Brain microvascular endothelial cell (primary cell): ENCODE measurements at regions not wholly inside any gene's neighbourhood (a gene's known extent, or its start where the extent isn't known, plus 50 kb on each side); places are given as distances from the start of the nearest gene placed in this dataset.

ENCODE experiments used
- DNase-seq: peaks from one replicate; pipeline ENCODE4 v3.0.0-alpha.2; 2020
- H3K27ac ChIP-seq: fragments of 250-450 bp; sonication (Bioruptor Pico); 2 replicates; pipeline ENCODE4 v1.5.1; 2020; ENCODE audit warnings: mild to moderate bottlenecking, moderate library complexity
- H3K27me3 ChIP-seq: fragments of 250-450 bp; sonication (Bioruptor Pico); replicated peaks from 2 replicates; pipeline ENCODE4 v1.5.1; 2020; ENCODE audit warnings: mild to moderate bottlenecking
- H3K36me3 ChIP-seq: fragments of 250-450 bp; sonication (Bioruptor Pico); replicated peaks from 2 replicates; pipeline ENCODE4 v1.5.1; 2020; ENCODE audit warnings: mild to moderate bottlenecking
- H3K4me3 ChIP-seq: 2 replicates; pipeline ENCODE4 v1.5.1; 2011; ENCODE audit warnings: low read depth, mild to moderate bottlenecking, control low read depth, low read length, moderate library complexity
- in situ Hi-C: cut with HindIII; loops from 2 replicates; pipeline ENCODE4 v1.10.0; 2017; ENCODE audit warnings: low sequenced_read_pairs, low pct_ligation_motif_present
- TF ChIP-seq, protein P1 (sequence below): IDR thresholded peaks from 2 replicates; pipeline ENCODE4 v1.5.1; 2011; ENCODE audit warnings: low read depth, mild to moderate bottlenecking, moderate library complexity, low read length, control low read depth, inconsistent platforms; ENCODE audit errors: missing control alignments

DNA sequence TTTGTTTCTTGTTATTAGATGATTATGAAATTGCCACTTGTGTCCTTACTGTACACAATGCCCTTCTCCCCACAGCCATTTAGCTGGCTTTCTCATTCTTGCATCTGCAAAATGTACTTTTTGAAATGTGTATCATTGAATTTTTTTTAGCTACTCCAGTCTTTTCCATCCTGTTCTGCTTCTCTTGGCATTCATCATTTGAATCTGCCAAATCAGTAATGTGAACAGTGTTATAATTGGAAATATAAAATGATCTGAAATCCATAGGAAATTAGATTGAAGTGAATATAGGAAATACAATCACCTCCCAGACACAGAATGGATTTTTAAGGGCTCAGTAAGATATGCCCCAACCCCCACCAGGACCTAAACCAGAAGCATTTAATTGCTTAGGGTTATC is 253.4 kb downstream of the C12orf50 start:
- in situ Hi-C loops = no loop called here
- no peak for DNase-seq
- TF ChIP-seq, protein P1, sequence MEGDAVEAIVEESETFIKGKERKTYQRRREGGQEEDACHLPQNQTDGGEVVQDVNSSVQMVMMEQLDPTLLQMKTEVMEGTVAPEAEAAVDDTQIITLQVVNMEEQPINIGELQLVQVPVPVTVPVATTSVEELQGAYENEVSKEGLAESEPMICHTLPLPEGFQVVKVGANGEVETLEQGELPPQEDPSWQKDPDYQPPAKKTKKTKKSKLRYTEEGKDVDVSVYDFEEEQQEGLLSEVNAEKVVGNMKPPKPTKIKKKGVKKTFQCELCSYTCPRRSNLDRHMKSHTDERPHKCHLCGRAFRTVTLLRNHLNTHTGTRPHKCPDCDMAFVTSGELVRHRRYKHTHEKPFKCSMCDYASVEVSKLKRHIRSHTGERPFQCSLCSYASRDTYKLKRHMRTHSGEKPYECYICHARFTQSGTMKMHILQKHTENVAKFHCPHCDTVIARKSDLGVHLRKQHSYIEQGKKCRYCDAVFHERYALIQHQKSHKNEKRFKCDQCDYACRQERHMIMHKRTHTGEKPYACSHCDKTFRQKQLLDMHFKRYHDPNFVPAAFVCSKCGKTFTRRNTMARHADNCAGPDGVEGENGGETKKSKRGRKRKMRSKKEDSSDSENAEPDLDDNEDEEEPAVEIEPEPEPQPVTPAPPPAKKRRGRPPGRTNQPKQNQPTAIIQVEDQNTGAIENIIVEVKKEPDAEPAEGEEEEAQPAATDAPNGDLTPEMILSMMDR = no peak
- Histone ChIP-seq H3K27ac (no peak overlapping the region), H3K27me3 (no peaks in the 10 kb centered on the region), H3K36me3 (no peaks in the 10 kb centered on the region), H3K4me3 (no peak overlapping the region)

DNA sequence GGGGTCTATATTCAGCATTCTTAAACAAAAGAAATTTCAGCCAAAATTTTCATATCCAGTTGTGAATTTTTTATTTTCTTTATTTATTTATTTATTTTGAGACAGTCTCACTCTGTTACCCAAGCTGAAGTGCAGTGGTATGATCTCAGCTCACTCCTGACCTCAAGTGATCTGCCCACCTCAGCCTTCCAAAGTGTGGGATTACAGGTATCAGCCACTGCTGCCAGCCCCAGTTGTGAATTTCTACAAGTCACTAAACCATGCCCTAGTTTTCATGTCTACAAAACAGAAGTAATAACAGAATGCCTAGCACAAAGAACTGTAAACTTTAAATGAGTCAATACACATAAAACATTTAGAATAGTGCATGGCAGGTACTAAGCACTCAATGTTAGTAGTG is 254.2 kb downstream of the C12orf50 start:
- DNase-seq = no peak
- Histone ChIP-seq H3K4me3 (no peak overlapping the region), H3K36me3 (no peaks in the 10 kb centered on the region), H3K27ac (no peak overlapping the region), H3K27me3 (no peaks in the 10 kb centered on the region)
- TF ChIP-seq, protein P1 = no peak
- in situ Hi-C loops = no loop called here

DNA sequence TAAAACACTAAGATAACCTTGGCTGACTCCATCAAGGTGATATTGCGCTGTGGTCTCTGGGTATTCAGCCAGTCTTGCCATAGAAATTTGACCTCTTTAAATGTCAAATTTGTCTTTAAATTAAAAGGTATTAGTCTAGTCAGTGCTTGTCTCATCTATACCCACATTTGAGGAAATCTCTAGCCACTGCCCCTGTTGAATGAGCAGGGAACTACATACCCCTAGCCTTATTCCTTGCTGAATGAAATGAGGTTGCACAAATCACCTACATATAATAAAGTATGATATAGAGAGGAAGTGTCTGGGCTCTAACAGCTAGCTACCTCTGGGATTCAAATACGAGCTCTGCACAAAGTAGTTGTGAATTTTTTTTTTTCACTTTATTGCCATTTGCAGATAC is 256.8 kb downstream of the C12orf50 start:
- Histone ChIP-seq H3K27ac (no peak overlapping the region), H3K27me3 (no peaks in the 10 kb centered on the region), H3K4me3 (no peak overlapping the region), H3K36me3 (no peaks in the 10 kb centered on the region)
- in situ Hi-C loops = no loop called here
- no peak for DNase-seq
- TF ChIP-seq, protein P1 = no peak

DNA sequence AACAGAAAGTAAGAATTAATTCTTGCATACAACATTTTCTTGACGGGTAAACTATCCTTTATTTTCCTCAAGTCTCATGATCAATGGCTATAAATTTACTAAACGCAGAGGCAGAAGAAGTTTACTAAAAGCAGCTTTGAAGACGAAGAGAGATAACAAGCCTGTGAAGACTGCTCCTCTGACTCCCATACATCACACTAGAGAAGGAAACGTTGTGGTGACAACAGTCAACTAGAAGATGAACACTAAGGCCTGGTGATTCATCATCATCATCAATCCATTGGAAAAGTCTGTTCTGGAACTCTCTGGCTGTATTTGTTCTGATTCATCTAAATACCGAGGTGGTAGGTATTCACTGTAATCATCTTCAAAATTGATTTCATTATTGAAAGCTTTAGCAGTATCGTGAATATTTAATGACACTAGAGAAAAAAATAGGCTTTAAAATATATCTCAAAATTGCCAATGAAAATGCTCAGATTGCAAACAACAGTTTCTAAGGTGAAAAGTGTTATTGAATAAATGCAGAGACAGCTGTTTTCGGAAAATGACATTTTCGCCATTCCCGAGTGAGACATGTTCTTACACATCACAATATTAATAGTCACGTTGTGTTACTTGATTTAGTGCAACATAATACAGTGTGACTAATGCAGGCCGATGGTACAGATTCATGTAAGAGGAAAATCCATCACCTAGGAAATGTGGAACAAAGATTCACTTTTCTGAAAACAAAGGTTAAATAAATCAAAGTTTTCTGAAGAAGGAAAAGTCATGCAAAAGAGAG is 260.5 kb downstream of the C12orf50 start:
- Histone ChIP-seq H3K27me3 (no peaks in the 10 kb centered on the region), H3K4me3 (no peak overlapping the region), H3K36me3 (no peaks in the 10 kb centered on the region), H3K27ac (no peak overlapping the region)
- TF ChIP-seq, protein P1 = no peak
- in situ Hi-C loops = no loop called here
- DNase-seq = no peak

DNA sequence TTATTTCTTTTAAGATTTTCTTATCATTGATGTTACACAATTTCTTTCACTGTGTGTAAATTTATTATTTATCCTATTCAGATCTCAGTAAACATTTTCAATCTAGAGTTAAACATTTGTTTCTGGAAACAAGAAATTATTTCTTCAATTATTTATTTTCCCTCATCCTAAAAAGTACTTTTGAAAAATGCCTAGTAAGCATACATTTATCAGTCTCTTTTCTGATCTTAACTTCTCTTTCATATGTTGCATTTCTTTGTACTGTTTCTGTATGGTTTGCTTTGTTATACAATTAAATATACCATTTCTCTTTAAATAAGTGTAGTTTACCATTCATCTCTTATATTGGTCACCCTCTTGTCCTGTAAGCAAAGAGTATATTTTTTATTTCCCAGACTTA is 263.2 kb downstream of the C12orf50 start:
- Histone ChIP-seq H3K36me3 (no peaks in the 10 kb centered on the region), H3K4me3 (no peak overlapping the region), H3K27me3 (no peaks in the 10 kb centered on the region), H3K27ac (no peak overlapping the region)
- no peak for DNase-seq
- in situ Hi-C loops = no loop called here
- TF ChIP-seq, protein P1 = no peak

DNA sequence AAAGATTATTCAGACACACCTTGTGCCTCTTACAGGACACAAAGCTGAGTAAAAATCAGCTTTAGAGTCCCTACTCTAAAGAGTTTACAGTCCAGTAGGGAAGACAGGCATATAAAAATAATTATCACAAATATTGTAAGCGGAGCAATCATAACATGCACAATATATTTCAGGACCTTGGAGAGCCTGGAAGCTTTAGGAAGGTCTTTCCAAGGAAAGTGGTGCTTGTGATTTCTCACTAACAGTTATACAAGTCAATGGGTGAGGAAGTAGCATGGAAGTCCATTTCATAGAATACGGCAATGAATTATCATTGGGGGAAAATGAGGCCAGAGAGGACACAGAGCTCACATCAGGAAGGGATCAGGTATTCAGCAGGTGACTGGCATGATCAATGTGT is 268.3 kb downstream of the C12orf50 start:
- H3K4me3 ChIP-seq = no peak overlapping the region
- DNase-seq = no peak
- no peaks in the 10 kb centered on the region for H3K27me3 ChIP-seq
- TF ChIP-seq, protein P1 = no peak
- in situ Hi-C loops = no loop called here
- no peaks in the 10 kb centered on the region for H3K36me3 ChIP-seq
- H3K27ac ChIP-seq = no peak overlapping the region
